ENCODE measurements at regions not wholly inside any gene's neighbourhood (a gene's known extent, or its start where the extent isn't known, plus 50 kb on each side); places are given as distances from the start of the nearest gene placed in this dataset.

- in situ Hi-C loops (cut with MboI; ENCODE audit: low sequenced_read_pairs in 4 of 4) = no loop called here
- ATAC-seq = no peak
- Histone ChIP-seq H3K4me1 (no peaks in the 10 kb centered on the region), H3K36me3 (no peaks in the 10 kb centered on the region), H3K9me3 (no peaks in the 10 kb centered on the region), H3K4me3 (no peak overlapping the region), H3K27me3 (no peaks in the 10 kb centered on the region), H3K27ac (no peak overlapping the region)
- TF ChIP-seq CTCF (IDR thresholded peaks at IDR 0.05 in 4 of 5, conservative IDR thresholded peaks at IDR 0.05 in 1 of 5) = no peak
- TF ChIP-seq POLR2A (IDR thresholded peaks at IDR 0.05) = no peak
- DNase-seq = no peak
- intact Hi-C loops (cut with DNase I; ENCODE audit: low total_unique reads) = no loop called here
These were observed 159.0 kb downstream of the TUSC1 start for GRCh38 chr9:25519286-25519685.

GRCh38 chr9:25517701-25518100, 160.5 kb downstream of the TUSC1 start:
- Histone ChIP-seq H3K4me1 (no peaks in the 10 kb centered on the region), H3K27me3 (no peaks in the 10 kb centered on the region), H3K27ac (no peak overlapping the region), H3K36me3 (no peaks in the 10 kb centered on the region), H3K9me3 (no peaks in the 10 kb centered on the region), H3K4me3 (no peak overlapping the region)
- DNase-seq (no peak), ATAC-seq (no peak)
- TF ChIP-seq CTCF (IDR thresholded peaks at IDR 0.05 in 4 of 5, conservative IDR thresholded peaks at IDR 0.05 in 1 of 5) (no peak), POLR2A (IDR thresholded peaks at IDR 0.05) (no peak)
- intact Hi-C loops (cut with DNase I; ENCODE audit: low total_unique reads) = no loop called here
- in situ Hi-C loops (cut with MboI; ENCODE audit: low sequenced_read_pairs in 4 of 4) = no loop called here

GRCh38 chr9:25513509-25514033, 164.7 kb downstream of the TUSC1 start:
- Histone ChIP-seq H3K36me3 (no peaks in the 10 kb centered on the region), H3K27ac (no peak overlapping the region), H3K27me3 (no peaks in the 10 kb centered on the region), H3K9me3 (no peaks in the 10 kb centered on the region), H3K4me1 (no peaks in the 10 kb centered on the region), H3K4me3 (no peak overlapping the region)
- TF ChIP-seq CTCF (IDR thresholded peaks at IDR 0.05 in 4 of 5, conservative IDR thresholded peaks at IDR 0.05 in 1 of 5) (no peak), POLR2A (IDR thresholded peaks at IDR 0.05) (no peak)
- in situ Hi-C loops (cut with MboI; ENCODE audit: low sequenced_read_pairs in 4 of 4) (no loop called here), intact Hi-C loops (cut with DNase I; ENCODE audit: low total_unique reads) (no loop called here)
- DNase-seq (no peak), ATAC-seq (no peak)

- Histone ChIP-seq H3K9me3 (no peaks in the 10 kb centered on the region), H3K4me1 (no peaks in the 10 kb centered on the region), H3K27ac (no peak overlapping the region), H3K4me3 (no peak overlapping the region), H3K36me3 (no peaks in the 10 kb centered on the region), H3K27me3 (no peaks in the 10 kb centered on the region)
- TF ChIP-seq POLR2A (IDR thresholded peaks at IDR 0.05) = no peak
- ATAC-seq = no peak
- intact Hi-C loops (cut with DNase I; ENCODE audit: low total_unique reads) = no loop called here
- in situ Hi-C loops (cut with MboI; ENCODE audit: low sequenced_read_pairs in 4 of 4) = no loop called here
- no peak for DNase-seq
These were observed 172.6 kb downstream of the TUSC1 start for GRCh38 chr9:25505644-25506043.

GRCh38 chr9:25481372-25481771, 196.9 kb downstream of the TUSC1 start:
- ATAC-seq (no peak), DNase-seq (no peak)
- intact Hi-C loops (cut with DNase I; ENCODE audit: low total_unique reads) (no loop called here), in situ Hi-C loops (cut with MboI; ENCODE audit: low sequenced_read_pairs in 4 of 4) (no loop called here)
- Histone ChIP-seq H3K36me3 (no peaks in the 10 kb centered on the region), H3K4me3 (no peak overlapping the region), H3K27ac (no peak overlapping the region), H3K9me3 (no peaks in the 10 kb centered on the region), H3K27me3 (no peaks in the 10 kb centered on the region), H3K4me1 (no peaks in the 10 kb centered on the region)
- TF ChIP-seq POLR2A (IDR thresholded peaks at IDR 0.05) (no peak), CTCF (IDR thresholded peaks at IDR 0.05 in 4 of 5, conservative IDR thresholded peaks at IDR 0.05 in 1 of 5) (no peak)

Measured in gastrocnemius medialis (tissue), 4 donors.